IPS-11a (cell line): ENCODE measurements at regions not wholly inside any gene's neighbourhood (a gene's known extent, or its start where the extent isn't known, plus 50 kb on each side); places are given as distances from the start of the nearest gene placed in this dataset.
"Not testable (repeated sequence)": the region's sequence is repeated elsewhere in the genome, so short reads cannot be mapped to it uniquely, and the experiment has no call there.

Experiments used
- H3K4me3 ChIP-seq: one replicate; pipeline ENCODE4 v1.5.1; 2013; ENCODE audit warnings: low read depth, low read length, control low read depth

- no peak overlapping the region for H3K4me3 ChIP-seq
Measured at GRCh38 chr7:153584132-153584531, 468.1 kb upstream of the DPP6 start.

- no peak overlapping the region for H3K4me3 ChIP-seq
Measured at GRCh38 chr7:153588586-153588985, 463.6 kb upstream of the DPP6 start.

DNA sequence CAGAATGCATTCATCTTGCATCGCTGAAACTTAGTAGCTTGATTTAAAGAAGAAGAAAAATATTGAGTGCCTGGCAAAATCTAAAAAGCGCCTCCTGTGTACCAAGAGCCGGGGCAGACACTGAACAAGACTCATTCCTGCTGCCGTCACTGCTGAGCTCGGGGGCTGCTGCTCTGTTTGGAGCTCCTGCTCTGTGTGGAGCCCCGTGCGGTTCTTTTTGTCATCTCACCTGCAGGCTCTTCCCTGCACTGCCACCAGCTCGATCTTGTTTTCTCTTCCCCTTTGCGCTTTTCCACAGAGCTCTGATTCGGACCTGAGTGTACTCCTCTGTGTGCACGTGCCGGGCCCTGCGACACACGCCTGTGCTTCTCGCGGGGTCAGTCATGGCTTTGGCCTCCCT, 462.1 kb upstream of the DPP6 start:
- no peak overlapping the region for H3K4me3 ChIP-seq

GRCh38 chr7:153590571-153590970, 461.6 kb upstream of the DPP6 start:
- no peak overlapping the region for H3K4me3 ChIP-seq

- no peak overlapping the region for H3K4me3 ChIP-seq
Measured at GRCh38 chr7:153607354-153607753, 444.8 kb upstream of the DPP6 start.

GRCh38 chr7:153616711-153617325, 435.4 kb upstream of the DPP6 start:
- no peak overlapping the region for H3K4me3 ChIP-seq

DNA sequence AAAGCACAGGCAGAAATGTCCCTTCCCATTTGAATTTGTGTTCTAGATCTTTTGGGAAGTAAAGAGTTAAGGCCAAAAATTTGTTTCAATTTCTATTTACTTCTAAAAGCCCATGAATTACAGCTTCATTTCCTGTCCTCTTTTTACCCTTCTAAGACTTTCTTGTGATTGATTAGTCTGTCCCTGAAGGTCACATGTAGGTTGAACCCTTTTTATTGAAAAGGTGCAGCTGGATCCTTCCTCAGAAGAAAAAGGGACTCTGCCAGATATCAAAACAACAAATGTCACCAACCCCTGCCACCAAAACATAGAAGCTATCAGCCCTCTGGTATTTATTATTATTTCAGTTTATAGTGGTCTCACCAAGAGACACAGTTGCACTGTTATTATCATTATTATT, 424.9 kb upstream of the DPP6 start:
- no peak overlapping the region for H3K4me3 ChIP-seq

DNA sequence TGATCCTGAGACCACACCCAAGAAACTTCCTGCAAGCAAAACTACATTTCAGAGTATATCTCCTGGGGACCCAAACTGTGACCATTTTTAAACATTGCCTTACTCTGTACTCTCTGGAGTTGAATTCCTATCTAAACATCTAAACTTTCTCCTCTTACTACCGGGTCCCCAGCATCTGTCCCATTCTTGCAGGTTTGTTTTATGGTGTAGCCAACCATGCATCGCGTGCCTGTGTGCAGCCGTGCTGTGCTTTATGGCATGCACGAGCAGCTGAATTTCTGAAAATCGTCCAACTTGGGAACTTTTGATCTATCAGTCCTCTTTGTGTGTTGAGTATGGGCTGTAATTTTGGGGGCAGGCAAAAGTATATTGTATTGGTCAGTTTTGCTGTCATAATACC, 423.8 kb upstream of the DPP6 start:
- no peak overlapping the region for H3K4me3 ChIP-seq

GRCh38 chr7:153628825-153629224, 423.4 kb upstream of the DPP6 start:
- no peak overlapping the region for H3K4me3 ChIP-seq

DNA sequence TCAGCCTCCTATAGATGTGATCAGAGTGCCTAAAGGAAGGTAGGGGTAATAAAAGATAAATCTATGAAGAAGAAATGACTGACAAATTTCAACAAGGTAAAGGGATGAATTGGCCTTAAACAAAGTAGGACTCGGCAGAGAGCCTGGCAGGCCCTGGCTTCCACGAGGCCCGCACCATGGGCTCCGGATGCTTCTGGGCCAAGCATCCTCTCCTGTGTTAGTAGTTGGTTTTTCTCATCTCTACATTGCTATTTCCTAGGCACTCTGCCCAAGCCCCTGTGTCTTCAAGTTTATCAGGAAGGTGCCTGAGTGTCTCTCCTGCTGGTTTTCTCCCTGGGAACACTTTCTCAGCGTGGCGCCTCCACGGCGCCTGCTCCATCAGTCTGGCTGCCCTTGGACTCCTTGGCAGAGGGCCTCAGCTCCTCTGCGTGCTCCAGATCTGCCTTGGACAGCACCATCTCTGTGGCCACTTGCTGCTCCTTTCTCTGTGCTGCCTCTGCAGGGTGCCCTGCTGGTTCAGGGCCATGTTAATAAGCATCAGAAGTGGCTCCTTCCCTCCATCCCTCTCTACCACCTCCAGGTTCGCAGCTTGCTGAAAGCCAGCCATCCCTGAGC, 413.3 kb upstream of the DPP6 start:
- no peak overlapping the region for H3K4me3 ChIP-seq

DNA sequence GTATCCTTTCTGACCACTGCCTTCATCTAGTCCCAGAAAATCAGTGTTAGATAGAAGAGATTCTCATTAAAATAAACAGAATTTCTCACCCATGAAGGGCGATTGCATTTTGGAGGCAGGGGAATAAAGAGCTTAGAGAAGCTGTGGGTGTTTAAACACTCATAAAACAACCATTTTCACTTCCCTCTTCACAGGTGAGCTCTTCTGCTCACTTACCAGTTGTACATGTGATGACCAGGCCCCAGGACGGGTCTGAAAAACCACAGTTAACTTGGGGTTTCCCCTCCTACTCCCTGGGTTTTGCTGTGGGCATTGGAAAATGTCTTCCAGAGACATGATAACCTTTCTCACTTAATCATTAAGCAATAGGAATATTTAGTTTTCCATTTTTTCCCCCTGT, 411.6 kb upstream of the DPP6 start:
- no peak overlapping the region for H3K4me3 ChIP-seq

GRCh38 chr7:153641199-153641598, 411.0 kb upstream of the DPP6 start:
- H3K4me3 ChIP-seq: no peak overlapping the region

DNA sequence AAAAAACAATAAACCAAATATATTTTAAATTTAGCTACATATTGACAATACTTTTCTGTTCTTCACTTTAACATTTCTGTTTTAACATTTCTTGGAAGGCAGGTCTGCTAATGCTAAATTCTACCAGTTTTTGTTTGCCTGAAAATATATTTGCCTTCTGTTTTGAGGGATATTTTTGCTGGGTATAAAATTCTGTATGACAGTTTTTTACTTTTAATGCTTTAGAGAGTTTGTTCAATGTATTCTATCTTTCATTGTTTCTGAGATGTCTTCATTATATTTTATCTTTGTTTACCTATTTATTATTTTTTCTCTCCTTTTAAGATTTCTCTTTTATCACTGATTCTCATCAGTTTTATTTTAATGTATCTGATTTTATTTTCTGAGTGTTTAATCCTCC, 409.2 kb upstream of the DPP6 start:
- no peak overlapping the region for H3K4me3 ChIP-seq

DNA sequence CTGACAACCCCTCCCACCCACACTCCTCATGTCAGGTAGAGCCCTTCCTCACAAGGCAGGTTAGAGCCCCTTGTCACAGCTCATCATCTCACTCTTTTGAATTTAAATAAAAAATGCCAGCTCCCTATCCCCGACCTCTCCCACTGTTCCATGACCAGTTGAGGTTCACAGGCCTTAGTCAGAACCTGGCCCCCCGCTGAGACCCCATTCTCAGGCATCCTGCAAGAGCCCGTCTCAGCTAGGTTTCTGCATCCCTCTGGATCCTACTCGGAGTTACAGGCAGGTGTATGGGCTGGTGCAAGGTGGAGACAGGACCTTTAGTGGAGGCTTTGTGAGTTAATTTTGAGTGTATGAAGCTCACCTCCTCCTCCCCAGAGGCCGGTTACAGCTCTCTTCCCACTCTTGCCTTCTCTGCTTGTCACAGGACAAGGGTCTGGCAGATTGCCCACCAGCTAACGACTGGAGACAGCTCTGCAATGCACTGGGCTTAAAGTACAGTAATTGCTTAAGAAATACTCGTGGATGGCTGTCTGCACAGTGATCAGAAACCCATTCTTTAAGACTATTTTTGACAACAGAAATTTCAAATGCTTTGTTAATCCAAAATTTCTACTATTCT, 394.9 kb upstream of the DPP6 start:
- H3K4me3 ChIP-seq: no peak overlapping the region

DNA sequence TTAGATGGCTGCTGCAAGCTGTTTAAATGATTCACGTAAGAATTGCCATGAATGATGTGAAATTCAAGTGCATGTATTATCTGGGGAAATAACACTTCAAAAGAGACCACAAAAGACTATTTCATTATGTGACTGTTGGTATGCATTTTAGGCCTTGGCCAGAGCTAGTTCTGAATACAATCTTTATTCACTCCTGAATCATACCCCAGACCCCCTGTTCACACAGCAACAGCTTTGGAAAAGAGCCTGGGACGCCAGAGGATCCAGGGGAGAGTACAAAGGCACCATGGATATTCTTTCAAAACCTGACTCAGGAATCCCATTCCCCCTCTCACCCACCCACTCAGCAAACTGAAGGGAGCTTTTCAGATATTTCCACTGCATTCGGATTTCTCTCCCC, 377.1 kb upstream of the DPP6 start:
- H3K4me3 ChIP-seq: no peak overlapping the region

DNA sequence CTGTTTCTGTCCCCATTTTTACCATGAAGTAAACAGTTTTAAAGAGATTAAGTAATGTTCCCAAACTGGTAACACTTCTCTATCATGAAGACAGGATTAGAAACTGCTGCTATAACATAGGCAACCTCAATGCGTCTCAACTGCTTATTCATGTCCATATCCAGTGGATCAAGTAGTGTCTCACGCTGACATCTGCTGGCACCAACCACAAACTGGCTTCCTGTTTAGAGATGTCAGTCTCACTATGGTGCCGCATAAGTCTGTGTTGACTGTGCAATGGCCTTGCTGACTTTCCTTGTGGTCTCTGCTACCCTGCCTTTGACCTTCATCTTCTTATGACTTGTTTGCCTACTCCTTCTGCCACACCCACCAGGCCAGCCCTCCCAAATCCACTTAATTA, 369.6 kb upstream of the DPP6 start:
- H3K4me3 ChIP-seq: no peak overlapping the region

- no peak overlapping the region for H3K4me3 ChIP-seq
Measured at GRCh38 chr7:153696242-153696641, 356.0 kb upstream of the DPP6 start.

DNA sequence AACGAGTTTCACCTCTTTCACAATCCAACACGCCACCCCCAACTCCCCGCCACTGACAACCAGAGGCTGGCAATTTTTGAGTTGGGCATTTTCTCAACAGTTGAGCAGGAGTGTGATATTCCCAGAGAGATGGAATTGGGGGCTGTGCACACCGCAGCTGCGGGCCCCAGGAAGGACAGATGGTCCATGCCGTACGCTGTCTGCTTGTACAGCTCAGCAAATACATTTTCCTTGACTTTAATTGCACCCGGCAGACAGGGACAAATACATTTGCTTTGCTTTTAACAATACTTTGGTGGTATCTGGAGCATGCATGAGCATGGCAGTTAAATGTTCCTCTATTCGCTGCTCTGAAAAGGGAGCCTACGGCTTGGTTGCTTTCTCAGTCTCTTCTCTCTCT, 354.2 kb upstream of the DPP6 start:
- H3K4me3 ChIP-seq: no peak overlapping the region

GRCh38 chr7:153701678-153702077, 350.5 kb upstream of the DPP6 start:
- H3K4me3 ChIP-seq: no peak overlapping the region

GRCh38 chr7:153723892-153724291, 328.3 kb upstream of the DPP6 start:
- H3K4me3 ChIP-seq: not testable (repeated sequence)

DNA sequence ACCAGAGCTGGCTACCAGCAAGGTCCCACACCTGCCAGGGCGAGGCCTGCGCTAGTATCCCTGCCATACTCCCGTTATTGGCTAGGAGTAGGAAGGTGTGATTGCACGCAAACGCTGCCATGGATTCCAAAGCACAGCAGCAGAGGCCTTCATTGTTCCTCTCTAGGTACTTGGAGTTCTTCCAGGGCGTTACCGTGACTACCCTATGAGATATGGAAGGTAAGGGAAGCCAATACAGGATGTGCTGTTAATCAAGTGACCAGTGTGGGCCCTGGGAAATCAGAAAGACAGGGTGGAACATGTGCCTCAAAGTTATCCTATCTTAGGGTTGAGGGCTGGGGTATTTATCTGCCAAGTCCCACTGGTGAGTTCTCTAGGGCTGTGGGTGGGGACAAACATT, 320.7 kb upstream of the DPP6 start:
- H3K4me3 ChIP-seq: not testable (repeated sequence)

DNA sequence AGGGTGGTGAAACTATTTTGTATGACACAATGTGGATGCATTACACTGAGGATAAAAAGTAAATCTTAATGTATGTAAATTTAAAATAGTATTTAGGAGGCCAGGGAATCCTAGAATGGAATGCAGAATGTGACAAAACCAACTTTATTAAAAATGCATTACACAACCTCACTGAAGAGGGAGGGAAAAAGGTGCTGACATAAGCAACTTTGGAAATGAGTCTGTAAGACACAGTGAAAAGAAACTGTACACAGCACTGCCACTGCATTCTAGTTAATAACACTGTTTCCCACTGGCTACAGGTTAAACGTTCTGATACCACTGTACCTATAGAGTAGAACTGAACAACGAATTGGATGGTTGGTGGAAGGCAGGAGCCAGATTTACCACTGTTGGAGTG, 308.8 kb upstream of the DPP6 start:
- not testable (repeated sequence) for H3K4me3 ChIP-seq

DNA sequence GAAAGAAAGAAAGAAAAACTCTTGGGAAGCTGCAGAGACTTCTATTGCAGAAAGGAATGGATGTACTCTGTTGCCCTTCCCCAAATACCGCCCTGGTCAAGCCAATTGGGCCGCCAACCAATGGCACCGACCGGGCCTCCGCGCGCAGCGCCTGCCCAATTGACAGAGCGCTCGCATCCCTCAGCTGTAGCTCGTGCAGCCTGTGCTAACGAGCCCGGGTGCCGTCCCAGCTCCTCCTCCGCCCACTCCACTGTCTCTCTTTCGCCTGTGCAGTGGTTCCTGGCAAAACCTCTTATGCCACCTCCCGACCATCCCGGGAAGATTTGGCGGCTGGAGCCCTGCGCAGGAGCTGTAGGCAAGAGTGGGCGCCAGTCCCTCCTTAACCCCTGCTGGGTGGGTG, 304.2 kb upstream of the DPP6 start:
- H3K4me3 ChIP-seq: peak overlapping the region; percentile 4
